ENCODE measurements at regions not wholly inside any gene's neighbourhood (a gene's known extent, or its start where the extent isn't known, plus 50 kb on each side); places are given as distances from the start of the nearest gene placed in this dataset.

- Histone ChIP-seq H3K79me2 (replicated peaks; ENCODE audit: insufficient read depth, low read length) (no peaks in the 10 kb centered on the region), H3K9me2 (ENCODE audit: insufficient read depth, low read length) (no peaks in the 10 kb centered on the region), H3F3A (ENCODE audit: insufficient read depth, low read length, poor library complexity, severe bottlenecking) (no peaks in the 10 kb centered on the region), H3K36me3 (ENCODE audit: insufficient read depth, low read length) (no peaks in the 10 kb centered on the region), H3K4me3 (ENCODE audit: low read length) (no peak overlapping the region), H4K20me1 (ENCODE audit: insufficient read depth) (no peaks in the 10 kb centered on the region), H3K4me2 (ENCODE audit: low read length) (no peak overlapping the region), H3K9ac (ENCODE audit: low read length) (no peak overlapping the region), H3K27ac (ENCODE audit: low read length) (no peak overlapping the region), H2AFZ (ENCODE audit: low read depth, low read length) (no peak overlapping the region), H3K9me3 (ENCODE audit: low read length) (no peaks in the 10 kb centered on the region), H3K27me3 (ENCODE audit: insufficient read depth, low read depth, low read length) (no peaks in the 10 kb centered on the region)
- TF ChIP-seq, protein P1, sequence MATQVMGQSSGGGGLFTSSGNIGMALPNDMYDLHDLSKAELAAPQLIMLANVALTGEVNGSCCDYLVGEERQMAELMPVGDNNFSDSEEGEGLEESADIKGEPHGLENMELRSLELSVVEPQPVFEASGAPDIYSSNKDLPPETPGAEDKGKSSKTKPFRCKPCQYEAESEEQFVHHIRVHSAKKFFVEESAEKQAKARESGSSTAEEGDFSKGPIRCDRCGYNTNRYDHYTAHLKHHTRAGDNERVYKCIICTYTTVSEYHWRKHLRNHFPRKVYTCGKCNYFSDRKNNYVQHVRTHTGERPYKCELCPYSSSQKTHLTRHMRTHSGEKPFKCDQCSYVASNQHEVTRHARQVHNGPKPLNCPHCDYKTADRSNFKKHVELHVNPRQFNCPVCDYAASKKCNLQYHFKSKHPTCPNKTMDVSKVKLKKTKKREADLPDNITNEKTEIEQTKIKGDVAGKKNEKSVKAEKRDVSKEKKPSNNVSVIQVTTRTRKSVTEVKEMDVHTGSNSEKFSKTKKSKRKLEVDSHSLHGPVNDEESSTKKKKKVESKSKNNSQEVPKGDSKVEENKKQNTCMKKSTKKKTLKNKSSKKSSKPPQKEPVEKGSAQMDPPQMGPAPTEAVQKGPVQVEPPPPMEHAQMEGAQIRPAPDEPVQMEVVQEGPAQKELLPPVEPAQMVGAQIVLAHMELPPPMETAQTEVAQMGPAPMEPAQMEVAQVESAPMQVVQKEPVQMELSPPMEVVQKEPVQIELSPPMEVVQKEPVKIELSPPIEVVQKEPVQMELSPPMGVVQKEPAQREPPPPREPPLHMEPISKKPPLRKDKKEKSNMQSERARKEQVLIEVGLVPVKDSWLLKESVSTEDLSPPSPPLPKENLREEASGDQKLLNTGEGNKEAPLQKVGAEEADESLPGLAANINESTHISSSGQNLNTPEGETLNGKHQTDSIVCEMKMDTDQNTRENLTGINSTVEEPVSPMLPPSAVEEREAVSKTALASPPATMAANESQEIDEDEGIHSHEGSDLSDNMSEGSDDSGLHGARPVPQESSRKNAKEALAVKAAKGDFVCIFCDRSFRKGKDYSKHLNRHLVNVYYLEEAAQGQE (IDR thresholded peaks at IDR 0.05; ENCODE audit: borderline replicate concordance), result no peak
- TF ChIP-seq EP300 (conservative IDR thresholded peaks at IDR 0.05; ENCODE audit: poor library complexity, severe bottlenecking) (no peak), CTCF (IDR thresholded peaks at IDR 0.05; ENCODE audit: poor library complexity, severe bottlenecking) (no peak), EZH2 (IDR thresholded peaks at IDR 0.05; ENCODE audit: borderline replicate concordance, insufficient read depth, low read length, poor library complexity, severe bottlenecking) (no peak), TAF1 (IDR thresholded peaks at IDR 0.05; ENCODE audit: low read depth) (no peak), MXI1 (conservative IDR thresholded peaks at IDR 0.05; ENCODE audit: poor library complexity, severe bottlenecking) (no peak), RAD21 (conservative IDR thresholded peaks at IDR 0.05) (no peak), SMC3 (conservative IDR thresholded peaks at IDR 0.05; ENCODE audit: poor library complexity) (no peak), POLR2AphosphoS5 (IDR thresholded peaks at IDR 0.05) (no peak)
Measured at GRCh38 chr3:104687362-104687761, 679.3 kb upstream of the ALCAM start.

DNA sequence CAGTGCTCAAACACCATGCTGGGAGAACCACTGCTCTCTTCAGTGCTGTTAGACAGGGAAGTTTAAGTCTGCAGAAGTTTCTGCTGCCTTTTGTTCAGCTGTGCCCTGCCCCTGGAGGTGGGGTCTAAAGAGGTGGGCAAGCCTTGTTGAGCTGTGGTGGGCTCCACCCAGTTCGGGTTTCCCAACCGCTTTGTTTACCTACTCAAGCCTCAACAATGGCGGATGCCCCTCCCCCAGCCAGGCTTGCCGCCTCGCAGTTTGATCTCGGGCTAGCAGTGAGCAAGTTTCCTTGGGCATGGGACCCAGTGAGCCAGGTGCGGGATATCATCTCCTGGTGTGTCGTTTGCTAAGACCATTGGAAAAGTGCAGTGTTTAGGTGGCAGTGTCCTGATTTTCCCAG is 670.2 kb upstream of the ALCAM start:
- H3F3A ChIP-seq (ENCODE audit: insufficient read depth, low read length, poor library complexity, severe bottlenecking), result no peaks in the 10 kb centered on the region
- H3K27me3 ChIP-seq (ENCODE audit: insufficient read depth, low read depth, low read length), result no peaks in the 10 kb centered on the region
- no peak overlapping the region for H3K27ac ChIP-seq (ENCODE audit: low read length)
- no peak for TF ChIP-seq EP300 (conservative IDR thresholded peaks at IDR 0.05; ENCODE audit: poor library complexity, severe bottlenecking)
- no peak for TF ChIP-seq SMC3 (conservative IDR thresholded peaks at IDR 0.05; ENCODE audit: poor library complexity)
- TF ChIP-seq, protein P1 (IDR thresholded peaks at IDR 0.05; ENCODE audit: borderline replicate concordance), result no peak
- TF ChIP-seq TAF1 (IDR thresholded peaks at IDR 0.05; ENCODE audit: low read depth), result no peak
- no peak for TF ChIP-seq CTCF (IDR thresholded peaks at IDR 0.05; ENCODE audit: poor library complexity, severe bottlenecking)
- TF ChIP-seq POLR2AphosphoS5 (IDR thresholded peaks at IDR 0.05), result no peak
- TF ChIP-seq EZH2 (IDR thresholded peaks at IDR 0.05; ENCODE audit: borderline replicate concordance, insufficient read depth, low read length, poor library complexity, severe bottlenecking), result no peak
- TF ChIP-seq RAD21 (conservative IDR thresholded peaks at IDR 0.05), result no peak
- no peak for TF ChIP-seq MXI1 (conservative IDR thresholded peaks at IDR 0.05; ENCODE audit: poor library complexity, severe bottlenecking)
- H3K4me3 ChIP-seq (ENCODE audit: low read length), result no peak overlapping the region
- H2AFZ ChIP-seq (ENCODE audit: low read depth, low read length), result no peak overlapping the region
- H3K9me2 ChIP-seq (ENCODE audit: insufficient read depth, low read length), result no peaks in the 10 kb centered on the region
- no peaks in the 10 kb centered on the region for H3K79me2 ChIP-seq (replicated peaks; ENCODE audit: insufficient read depth, low read length)
- no peak overlapping the region for H3K4me2 ChIP-seq (ENCODE audit: low read length)
- no peaks in the 10 kb centered on the region for H3K36me3 ChIP-seq (ENCODE audit: insufficient read depth, low read length)
- H3K9ac ChIP-seq (ENCODE audit: low read length), result no peak overlapping the region
- H3K9me3 ChIP-seq (ENCODE audit: low read length), result no peaks in the 10 kb centered on the region
- H4K20me1 ChIP-seq (ENCODE audit: insufficient read depth), result no peaks in the 10 kb centered on the region
